Gastroesophageal sphincter (tissue), 4 donors: ENCODE measurements at regions not wholly inside any gene's neighbourhood (a gene's known extent, or its start where the extent isn't known, plus 50 kb on each side); places are given as distances from the start of the nearest gene placed in this dataset.

Experiments used
- ATAC-seq: fragments of 150-250 bp; one replicate; pipeline ENCODE4 v1.9.1; 2016; ENCODE audit warnings: mild to moderate bottlenecking, moderate library complexity
- H3K27ac ChIP-seq, 4 donors: fragments of 200-600 bp; sonication (generic) in 3 of 4; 1 replicate in 3 of 4; 2 replicates in 1 of 4; pipeline ENCODE4 v1.5.1; 2016 to 2019
- H3K27me3 ChIP-seq: fragments of 200-600 bp; sonication (generic); one replicate; pipeline ENCODE4 v1.5.1; 2019
- H3K36me3 ChIP-seq, 2 donors: fragments of 200-600 bp; sonication (generic); one replicate each; pipeline ENCODE4 v1.5.1; 2019; ENCODE audit warnings: control low read depth in 1 of 2
- H3K4me1 ChIP-seq, 3 donors: fragments of 200-600 bp; sonication (generic); 1 replicate in 2 of 3; 2 replicates in 1 of 3; pipeline ENCODE4 v1.5.1; 2016 to 2019; ENCODE audit warnings: control low read depth in 2 of 3
- H3K4me3 ChIP-seq, 2 donors: fragments of 200-600 bp; sonication (generic); one replicate each; pipeline ENCODE4 v1.5.1; 2019; ENCODE audit warnings: mild to moderate bottlenecking in 1 of 2, moderate library complexity in 1 of 2
- H3K9me3 ChIP-seq, 3 donors: fragments of 200-600 bp; sonication (generic); one replicate each; pipeline ENCODE4 v1.5.1; 2017 to 2019; ENCODE audit warnings: control low read depth in 2 of 3
- CTCF ChIP-seq, 4 experiments: fragments of 200-600 bp in 2 of 4; fragments of 450-650 bp in 2 of 4; sonication (generic) in 1 of 4; IDR thresholded peaks; one replicate each; pipeline ENCODE4 v1.5.1; 2017 to 2019; ENCODE audit warnings: antibody characterized with exemption in 4 of 4, mild to moderate bottlenecking in 2 of 4, moderate library complexity in 2 of 4
- EP300 ChIP-seq: sonication (generic); formaldehyde crosslinking; IDR thresholded peaks from one replicate; pipeline ENCODE4 v1.6.1; 2017; ENCODE audit warnings: antibody characterized with exemption, mild to moderate bottlenecking
- POLR2A ChIP-seq, 2 donors: fragments of 450-650 bp; IDR thresholded peaks; one replicate each; pipeline ENCODE4 v1.6.1; 2017; ENCODE audit warnings: antibody characterized with exemption in 2 of 2, mild to moderate bottlenecking in 2 of 2, moderate library complexity in 1 of 2
- POLR2AphosphoS5 ChIP-seq: sonication (generic); formaldehyde crosslinking; IDR thresholded peaks from one replicate; pipeline ENCODE4 v1.6.1; 2017; ENCODE audit warnings: antibody characterized with exemption
- WGBS, 2 donors: methylation state at CpG; one replicate each; pipeline ENCODE4 v1.1.5; 2018; ENCODE audit warnings: low coverage in 1 of 2; 5-methylcytosine and 5-hydroxymethylcytosine counted together

- H3K36me3 ChIP-seq, result no peaks in the 10 kb centered on the region
- WGBS, 2 donors, result 84 to 97% methylated on average over 6 to 7 of the region's 7 CpGs
- no peaks in the 10 kb centered on the region for H3K9me3 ChIP-seq
- no peak overlapping the region for H3K27ac ChIP-seq
- H3K27me3 ChIP-seq, result no peaks in the 10 kb centered on the region
- TF ChIP-seq CTCF (IDR thresholded peaks at IDR 0.05) (no peak), EP300 (no peak), POLR2AphosphoS5 (no peak), POLR2A (IDR thresholded peaks at IDR 0.05) (no peak)
- no peak for ATAC-seq
- H3K4me1 ChIP-seq, result no peaks in the 10 kb centered on the region
- H3K4me3 ChIP-seq, result no peak overlapping the region
Measured at GRCh38 chr9:31372799-31373587, 1011.5 kb upstream of the ACO1 start.

GRCh38 chr9:31377358-31377757 lies 1007.1 kb upstream of the ACO1 start:
- no peak overlapping the region for H3K27ac ChIP-seq
- TF ChIP-seq EP300 (no peak), POLR2A (IDR thresholded peaks at IDR 0.05) (no peak), CTCF (IDR thresholded peaks at IDR 0.05) (no peak), POLR2AphosphoS5 (no peak)
- H3K27me3 ChIP-seq, result no peaks in the 10 kb centered on the region
- no peaks in the 10 kb centered on the region for H3K9me3 ChIP-seq
- no peak overlapping the region for H3K4me3 ChIP-seq
- ATAC-seq, result no peak
- no peaks in the 10 kb centered on the region for H3K36me3 ChIP-seq
- no peaks in the 10 kb centered on the region for H3K4me1 ChIP-seq
- 65 to 71% methylated on average over 4 of the region's 4 CpGs for WGBS, 2 donors

- WGBS, 2 donors, result 75 to 88% methylated on average over 1 of the region's 1 CpG
- Histone ChIP-seq H3K9me3 (no peaks in the 10 kb centered on the region), H3K36me3 (no peaks in the 10 kb centered on the region)
Measured at GRCh38 chr9:31388660-31389059, 995.8 kb upstream of the ACO1 start.

GRCh38 chr9:31389075-31389474 lies 995.4 kb upstream of the ACO1 start:
- H3K36me3 ChIP-seq, result no peaks in the 10 kb centered on the region
- no peaks in the 10 kb centered on the region for H3K9me3 ChIP-seq
- H3K4me1 ChIP-seq, result peaks cover 0 to 9% (median 0%) of the 10 kb centered on the region in 3 donors
- no peak overlapping the region for H3K27ac ChIP-seq
- no peaks in the 10 kb centered on the region for H3K27me3 ChIP-seq
- WGBS, 2 donors, result 48 to 80% methylated on average over 1 to 3 of the region's 3 CpGs
- TF ChIP-seq POLR2AphosphoS5 (no peak), POLR2A (IDR thresholded peaks at IDR 0.05) (no peak), CTCF (IDR thresholded peaks at IDR 0.05) (no peak), EP300 (no peak)
- no peak overlapping the region for H3K4me3 ChIP-seq
- ATAC-seq, result no peak

More at GRCh38 chr9:31388660-31389059, 995.8 kb upstream of the ACO1 start:
- TF ChIP-seq POLR2AphosphoS5 (no peak), CTCF (IDR thresholded peaks at IDR 0.05) (no peak), EP300 (no peak), POLR2A (IDR thresholded peaks at IDR 0.05) (no peak)
- ATAC-seq, result no peak
- Histone ChIP-seq H3K4me1 (peaks cover 0 to 4% (median 0%) of the 10 kb centered on the region in 3 donors), H3K27me3 (no peaks in the 10 kb centered on the region), H3K4me3 (no peak overlapping the region), H3K27ac (no peak overlapping the region)

GRCh38 chr9:31390403-31391025 lies 993.9 kb upstream of the ACO1 start:
- WGBS, 2 donors, result 28 to 32% methylated on average over 5 of the region's 5 CpGs
- no peak for ATAC-seq

More at GRCh38 chr9:31390403-31391025, 993.9 kb upstream of the ACO1 start:
- no peak overlapping the region for H3K4me3 ChIP-seq
- TF ChIP-seq POLR2A (IDR thresholded peaks at IDR 0.05), result no peak
- H3K4me1 ChIP-seq, result peaks cover 0 to 14% (median 0%) of the 10 kb centered on the region in 3 donors
- H3K9me3 ChIP-seq, result no peaks in the 10 kb centered on the region
- H3K27ac ChIP-seq, result no peak overlapping the region
- H3K27me3 ChIP-seq, result no peaks in the 10 kb centered on the region
- H3K36me3 ChIP-seq, result no peaks in the 10 kb centered on the region
